CD1c-positive myeloid dendritic cell (primary cell): ENCODE measurements at regions not wholly inside any gene's neighbourhood (a gene's known extent, or its start where the extent isn't known, plus 50 kb on each side); places are given as distances from the start of the nearest gene placed in this dataset.
"Not testable (repeated sequence)": the region's sequence is repeated elsewhere in the genome, so short reads cannot be mapped to it uniquely, and the experiment has no call there.

ENCODE experiments used
- DNase-seq: peaks from one replicate; pipeline ENCODE4 v3.0.0-alpha.2; 2016; ENCODE audit errors: extremely low spot score

- DNase-seq, result no peak
Measured at GRCh38 chr14:103231376-103232019, 102.5 kb upstream of the EIF5 start.

- no peak for DNase-seq
Measured at GRCh38 chr14:103232031-103232808, 101.8 kb upstream of the EIF5 start.

- DNase-seq, result no peak
Measured at GRCh38 chr14:103232831-103233319, 101.2 kb upstream of the EIF5 start.

GRCh38 chr14:103233328-103233727, 100.7 kb upstream of the EIF5 start:
- no peak for DNase-seq

GRCh38 chr14:103234826-103235225, 99.2 kb upstream of the EIF5 start:
- DNase-seq, result not testable (repeated sequence)

GRCh38 chr14:103235506-103235905, 98.5 kb upstream of the EIF5 start:
- DNase-seq, result not testable (repeated sequence)

- no peak for DNase-seq
Measured at GRCh38 chr14:103239751-103240150, 94.3 kb upstream of the EIF5 start.

GRCh38 chr14:103241531-103241930, 92.5 kb upstream of the EIF5 start:
- DNase-seq, result no peak

- DNase-seq, result no peak
Measured at GRCh38 chr14:103243764-103244737, 90.0 kb upstream of the EIF5 start.

GRCh38 chr14:103245624-103246031, 88.4 kb upstream of the EIF5 start:
- DNase-seq, result not testable (repeated sequence)

- DNase-seq, result no peak
Measured at GRCh38 chr14:103246070-103246469, 88.0 kb upstream of the EIF5 start.

GRCh38 chr14:103247169-103247606, 86.8 kb upstream of the EIF5 start:
- no peak for DNase-seq

- no peak for DNase-seq
Measured at GRCh38 chr14:103250181-103250580, 83.9 kb upstream of the EIF5 start.

GRCh38 chr14:103250874-103251273, 83.2 kb upstream of the EIF5 start:
- no peak for DNase-seq

GRCh38 chr14:103255555-103255954, 78.5 kb upstream of the EIF5 start:
- no peak for DNase-seq

GRCh38 chr14:103256406-103256805, 77.6 kb upstream of the EIF5 start:
- no peak for DNase-seq

- no peak for DNase-seq
Measured at GRCh38 chr14:103257211-103257962, 76.7 kb upstream of the EIF5 start.

- no peak for DNase-seq
Measured at GRCh38 chr14:103258211-103258610, 75.8 kb upstream of the EIF5 start.

- DNase-seq, result no peak
Measured at GRCh38 chr14:103259184-103259583, 74.9 kb upstream of the EIF5 start.

- DNase-seq, result no peak
Measured at GRCh38 chr14:103259801-103260628, 74.0 kb upstream of the EIF5 start.
